Cerebellar cortex (tissue), 1 donor: ENCODE measurements at regions not wholly inside any gene's neighbourhood (a gene's known extent, or its start where the extent isn't known, plus 50 kb on each side); places are given as distances from the start of the nearest gene placed in this dataset.

Experiments
- DNase-seq: peaks from one replicate; pipeline ENCODE4 v3.0.0-alpha.2; 2015; ENCODE audit warnings: low spot score

DNA sequence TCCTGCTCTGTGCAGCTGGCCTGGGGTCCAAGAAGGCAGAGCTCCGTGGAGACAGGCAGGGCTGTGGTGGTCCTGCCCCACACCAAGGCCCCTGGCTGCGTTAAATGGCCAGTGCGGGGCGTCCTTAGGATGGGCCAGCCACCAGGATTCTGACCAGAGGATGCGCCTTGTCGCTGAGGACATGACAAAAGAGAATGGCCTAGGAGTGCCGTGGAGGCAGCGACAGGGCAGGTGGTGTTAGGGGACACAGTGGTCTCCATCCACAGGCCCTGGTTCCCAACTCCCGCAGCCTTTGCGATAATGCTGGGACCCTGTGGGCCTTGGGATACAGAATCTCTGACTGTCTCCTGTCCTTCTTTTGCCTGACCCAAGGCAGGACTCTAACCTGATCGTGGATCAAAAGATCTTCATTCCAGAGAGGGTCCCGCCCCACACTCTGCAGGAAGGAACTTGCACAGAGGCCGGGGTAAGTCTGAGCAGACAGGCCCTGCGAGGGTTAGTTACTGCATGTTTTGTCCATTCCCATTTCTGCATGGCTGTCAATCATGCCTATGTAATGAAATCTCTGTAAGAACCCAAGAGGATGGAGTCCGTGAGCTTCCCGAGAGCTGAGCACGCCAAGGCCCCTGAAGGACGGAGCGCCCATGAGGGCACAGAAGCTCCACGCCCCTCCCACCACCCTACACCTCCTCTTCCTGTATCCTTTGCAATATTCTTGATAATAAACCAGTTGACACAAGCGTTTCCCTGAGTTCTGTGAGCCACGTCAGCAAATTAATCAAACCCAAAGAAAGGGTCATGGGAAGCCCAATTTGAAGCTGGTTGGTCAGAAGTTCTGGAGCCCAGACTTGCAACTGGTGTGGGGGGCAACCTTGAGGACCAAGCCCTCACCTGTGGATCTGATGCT lies 251.5 kb upstream of the SALL3 start:
- no peak for DNase-seq

DNA sequence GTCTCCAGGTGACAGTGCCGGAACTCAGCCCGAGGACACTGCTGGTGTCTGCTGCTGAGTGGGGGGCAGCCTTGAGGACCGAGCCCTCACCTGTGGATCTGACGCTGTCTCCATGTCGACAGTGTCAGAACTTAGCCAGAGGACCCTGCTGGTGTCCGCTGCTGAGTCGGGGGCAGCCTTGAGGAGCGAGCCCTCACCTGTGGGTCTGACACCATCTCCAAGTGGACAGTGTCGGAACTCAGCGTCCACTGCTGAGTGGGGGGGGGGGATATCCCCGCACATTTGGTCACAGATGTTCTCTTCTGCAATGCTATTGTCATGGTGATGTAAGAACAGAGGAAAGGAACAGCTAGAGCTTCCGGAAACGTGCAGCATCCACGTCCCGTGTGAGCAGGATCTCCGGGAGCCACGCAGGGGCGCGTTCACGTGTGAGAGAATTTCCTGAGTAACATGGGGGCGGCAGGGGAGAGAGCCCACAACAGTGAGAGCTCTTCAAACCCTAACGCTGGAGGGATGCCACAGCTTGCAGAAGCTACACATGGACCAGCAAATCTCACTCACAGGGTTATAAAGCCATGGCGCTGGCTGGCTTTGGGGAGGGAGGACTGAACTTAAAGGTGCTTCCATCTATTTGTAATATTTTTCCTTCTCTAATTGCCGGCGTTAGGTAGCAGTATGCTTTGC lies 250.7 kb upstream of the SALL3 start:
- no peak for DNase-seq

DNA sequence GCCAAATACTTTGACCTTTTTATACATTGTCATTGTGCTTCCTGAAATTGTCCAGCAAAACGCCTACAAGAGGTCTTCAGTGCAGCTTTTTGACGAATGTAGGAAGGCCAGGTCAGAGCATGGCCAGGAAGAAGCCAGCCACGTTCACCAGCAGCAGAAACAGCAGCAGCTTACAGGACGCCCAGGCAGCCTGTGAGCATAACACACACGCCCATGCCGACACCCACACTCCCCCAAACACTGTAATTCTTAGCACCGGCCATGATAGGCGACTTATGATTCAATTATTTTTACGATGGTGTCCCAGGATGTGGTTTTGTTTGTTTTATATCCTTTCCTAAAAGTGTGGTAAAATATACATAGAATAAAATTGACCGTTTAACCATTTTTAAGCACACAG lies 249.1 kb upstream of the SALL3 start:
- DNase-seq, result no peak

DNA sequence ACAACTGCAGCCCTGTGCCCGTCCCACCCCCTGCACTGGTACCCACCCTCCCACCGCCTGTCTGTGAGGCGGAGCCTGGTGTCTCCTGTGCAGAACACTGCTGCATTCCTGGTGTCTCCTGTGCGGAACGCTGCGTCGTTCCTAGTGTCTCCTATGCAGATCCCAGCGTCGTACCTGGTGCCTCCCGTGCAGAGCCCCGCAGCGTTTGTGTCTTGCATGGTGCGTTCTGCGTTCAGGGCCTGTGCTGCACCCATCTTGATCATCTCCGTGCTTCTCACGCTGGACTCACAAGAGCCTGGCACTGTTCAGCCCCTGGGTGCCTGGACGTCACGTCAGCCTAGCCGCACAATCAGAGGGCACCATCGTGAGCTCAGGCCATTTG lies 248.6 kb upstream of the SALL3 start:
- no peak for DNase-seq

DNA sequence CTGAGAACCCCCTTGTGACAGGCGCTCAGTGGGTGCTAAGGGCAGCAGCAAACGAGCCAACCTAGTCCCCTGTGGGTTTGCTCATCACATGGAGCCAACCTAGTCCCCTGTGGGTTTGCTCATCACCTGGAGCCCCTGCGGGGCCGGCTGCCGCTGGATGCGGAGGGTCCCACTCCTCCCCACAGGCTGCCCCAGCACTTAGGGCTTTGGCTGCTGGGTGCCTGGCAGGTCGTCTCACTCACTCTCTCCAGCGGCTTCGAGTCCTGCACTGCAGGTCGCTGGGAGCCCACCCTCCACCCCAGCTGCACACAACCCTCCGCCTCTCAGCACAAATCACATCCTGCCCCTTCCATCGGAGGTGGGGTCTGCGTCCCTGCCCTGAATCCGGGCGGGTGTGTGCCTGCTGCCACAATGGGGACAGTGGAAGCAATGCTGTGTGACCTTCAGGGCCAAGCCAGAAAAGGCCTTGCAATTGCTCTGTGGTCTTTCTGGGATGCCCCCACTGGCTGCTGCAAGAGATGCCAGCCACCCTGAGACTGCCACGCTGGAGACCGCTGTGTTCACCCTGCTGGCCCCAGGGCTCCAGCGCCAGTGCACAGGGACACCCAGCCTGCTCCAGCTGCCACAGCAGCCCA lies 248.1 kb upstream of the SALL3 start:
- DNase-seq, result no peak

DNA sequence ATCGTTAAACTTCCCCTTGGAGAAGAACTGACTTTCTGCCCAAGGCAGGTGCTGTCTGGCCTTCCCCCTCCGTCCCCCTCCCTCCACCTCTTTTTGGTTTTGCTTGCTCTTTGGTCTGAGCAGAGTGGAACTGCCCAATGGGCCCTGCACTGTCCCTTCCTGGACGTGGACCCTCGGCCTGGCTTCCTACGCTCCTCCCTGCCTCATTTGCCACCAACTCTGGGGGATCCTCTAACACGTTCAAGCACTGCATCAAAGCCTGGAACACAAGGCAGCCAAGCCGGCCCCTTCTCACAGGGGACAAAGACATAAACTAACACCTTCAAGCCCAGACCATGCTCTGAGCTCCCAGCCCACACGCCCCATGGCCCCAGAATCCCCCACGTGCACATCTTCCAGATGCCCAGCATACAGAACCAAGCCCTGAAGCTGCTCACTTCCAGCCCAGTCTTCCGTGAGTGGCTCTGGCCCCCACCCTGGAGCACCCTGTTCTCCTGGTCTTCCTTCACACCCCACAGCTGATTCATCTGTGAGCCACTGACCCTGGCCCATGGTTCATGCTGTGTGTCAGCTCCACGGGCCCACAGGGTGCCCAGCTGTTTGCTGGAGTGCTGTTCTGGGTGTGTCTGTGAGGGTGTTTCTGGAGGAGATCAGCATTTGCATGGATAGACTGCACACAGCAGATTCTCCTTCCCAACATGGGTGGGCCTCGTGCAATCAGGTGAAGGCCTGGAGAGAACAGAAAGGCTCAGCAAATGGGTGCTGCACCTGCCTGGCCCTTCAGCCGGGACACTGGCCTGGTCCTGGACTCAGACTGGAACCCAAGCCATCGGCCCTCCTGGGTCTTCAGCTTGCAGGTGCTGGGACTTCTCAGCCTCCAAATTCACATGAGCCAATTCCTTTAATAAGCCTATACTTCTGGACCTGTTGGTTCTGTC lies 247.1 kb upstream of the SALL3 start:
- DNase-seq, result no peak

DNA sequence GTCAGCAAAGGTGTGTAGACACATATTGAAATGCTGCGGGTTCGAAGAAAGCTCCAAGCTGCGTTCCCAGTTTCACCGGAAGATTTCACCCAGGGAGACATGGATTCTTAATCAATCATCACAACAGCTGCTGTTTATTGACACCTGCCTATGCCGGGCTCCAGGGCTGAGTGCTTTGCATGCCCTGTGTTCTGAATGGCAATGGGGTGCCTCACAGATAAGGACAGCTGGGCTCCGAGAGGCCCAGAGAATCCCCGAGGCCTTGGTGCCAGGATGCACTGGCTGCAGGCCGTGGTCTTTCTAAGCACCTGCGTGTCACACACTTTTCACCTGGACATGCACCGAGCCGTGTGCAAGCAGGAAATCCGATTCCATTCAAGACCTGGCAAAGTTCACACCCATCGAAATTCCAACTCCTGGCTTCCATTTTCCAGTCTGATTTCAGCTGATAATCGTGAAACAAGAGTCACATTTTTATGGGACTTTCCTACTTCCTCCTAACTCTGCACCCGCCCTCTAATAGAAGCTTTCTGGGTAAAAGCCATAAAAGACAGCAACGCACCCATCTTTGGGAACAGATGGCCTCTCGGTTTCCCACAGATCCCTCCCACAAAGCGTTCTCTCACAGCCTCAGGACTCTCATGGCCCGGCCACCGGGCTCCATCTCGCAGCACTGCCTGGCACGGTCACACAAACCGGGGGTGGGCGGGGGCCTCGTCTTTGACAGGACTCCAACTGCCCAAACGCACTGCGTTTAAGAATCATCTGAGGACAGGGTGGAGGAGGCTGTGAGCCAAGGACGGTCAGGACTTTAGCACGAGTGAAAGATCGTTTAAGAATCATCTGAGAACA lies 245.6 kb upstream of the SALL3 start:
- no peak for DNase-seq

DNA sequence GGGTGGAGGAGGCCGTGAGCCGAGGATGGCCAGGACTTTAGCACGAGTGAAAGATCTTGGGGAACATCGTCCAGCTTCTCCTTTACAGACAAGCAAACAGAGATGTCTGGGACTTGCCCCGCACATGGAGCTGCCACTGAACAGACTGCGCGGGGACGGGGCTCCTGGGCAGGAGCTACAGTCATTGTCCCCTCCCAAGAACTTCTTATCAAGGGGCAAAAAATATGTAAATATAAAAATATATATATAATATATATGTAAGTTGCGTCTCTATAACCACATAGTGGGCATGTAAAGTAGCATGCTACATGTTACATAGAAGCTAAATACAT lies 245.0 kb upstream of the SALL3 start:
- DNase-seq, result no peak

DNA sequence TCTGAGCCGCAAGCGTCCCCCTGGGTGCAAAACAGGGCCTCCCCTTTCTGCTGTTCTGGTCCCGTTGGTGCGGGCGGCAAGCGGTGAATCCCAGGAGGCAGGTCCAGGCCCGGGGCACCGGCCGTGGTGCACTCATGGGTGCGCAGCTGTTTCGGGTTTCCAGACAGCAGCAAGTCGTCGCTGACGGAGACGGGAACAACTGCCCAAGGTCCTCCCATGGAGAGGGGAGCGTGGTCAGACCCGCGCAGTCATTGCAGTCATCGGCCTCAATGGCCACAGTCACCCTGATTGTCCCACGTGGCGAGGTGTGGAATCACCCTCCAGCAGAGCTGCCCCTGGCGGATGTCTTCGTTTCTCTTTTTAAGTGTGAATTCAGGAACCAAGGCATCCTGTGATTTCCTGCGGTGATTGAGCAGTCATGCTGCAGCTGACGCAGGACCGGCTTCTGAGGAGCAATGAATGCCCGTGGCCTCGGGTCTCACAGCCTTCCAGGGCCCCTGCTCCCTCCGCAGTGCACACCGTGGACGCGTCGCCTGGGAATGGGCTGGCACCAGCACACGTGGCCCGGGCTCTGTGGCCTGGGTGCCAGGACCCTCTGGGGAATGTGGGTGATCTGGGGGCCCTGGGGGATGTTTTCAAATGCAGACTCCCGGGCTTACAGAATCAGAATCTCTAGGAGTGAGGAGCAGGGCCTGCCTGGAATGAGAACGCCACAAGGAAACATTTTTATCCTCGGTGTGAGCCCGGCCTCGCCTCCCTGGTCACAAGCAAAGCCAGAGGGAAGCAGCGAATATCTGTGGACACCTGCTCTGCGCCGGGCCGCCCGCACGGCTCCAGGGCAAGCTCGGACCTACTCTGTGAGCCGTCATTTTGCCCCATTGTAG lies 244.2 kb upstream of the SALL3 start:
- no peak for DNase-seq

DNA sequence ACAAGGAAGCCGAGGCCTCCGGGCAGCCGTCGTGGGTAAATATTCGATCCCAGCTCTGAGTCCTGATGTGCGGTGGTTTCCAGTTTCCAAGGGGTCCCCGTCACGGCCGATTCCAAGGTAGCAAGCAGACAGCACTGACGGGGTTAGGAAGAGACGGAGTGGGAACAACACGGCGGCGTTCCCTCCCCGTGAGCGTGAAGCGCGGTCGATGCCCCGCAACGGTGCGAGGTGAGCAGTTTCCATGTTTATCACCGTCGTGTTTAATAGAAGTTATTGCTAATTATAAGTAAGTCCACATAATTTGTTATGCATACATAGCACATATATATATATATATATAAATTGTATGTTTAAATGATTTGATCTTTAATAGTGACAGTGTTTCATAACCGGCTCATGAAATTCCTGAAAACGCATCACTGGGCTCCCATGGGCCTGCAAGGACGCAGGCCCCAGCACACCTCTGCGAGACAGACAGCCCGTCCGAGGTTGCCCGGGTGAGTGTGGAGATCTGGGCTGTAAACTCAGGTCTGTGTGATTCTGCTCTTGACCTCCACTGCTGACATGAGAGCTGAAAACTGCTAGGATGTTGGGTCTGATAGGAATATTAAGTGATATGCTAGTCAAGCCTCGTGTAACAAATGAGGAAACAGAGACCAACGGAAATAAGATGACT lies 243.5 kb upstream of the SALL3 start:
- no peak for DNase-seq

DNA sequence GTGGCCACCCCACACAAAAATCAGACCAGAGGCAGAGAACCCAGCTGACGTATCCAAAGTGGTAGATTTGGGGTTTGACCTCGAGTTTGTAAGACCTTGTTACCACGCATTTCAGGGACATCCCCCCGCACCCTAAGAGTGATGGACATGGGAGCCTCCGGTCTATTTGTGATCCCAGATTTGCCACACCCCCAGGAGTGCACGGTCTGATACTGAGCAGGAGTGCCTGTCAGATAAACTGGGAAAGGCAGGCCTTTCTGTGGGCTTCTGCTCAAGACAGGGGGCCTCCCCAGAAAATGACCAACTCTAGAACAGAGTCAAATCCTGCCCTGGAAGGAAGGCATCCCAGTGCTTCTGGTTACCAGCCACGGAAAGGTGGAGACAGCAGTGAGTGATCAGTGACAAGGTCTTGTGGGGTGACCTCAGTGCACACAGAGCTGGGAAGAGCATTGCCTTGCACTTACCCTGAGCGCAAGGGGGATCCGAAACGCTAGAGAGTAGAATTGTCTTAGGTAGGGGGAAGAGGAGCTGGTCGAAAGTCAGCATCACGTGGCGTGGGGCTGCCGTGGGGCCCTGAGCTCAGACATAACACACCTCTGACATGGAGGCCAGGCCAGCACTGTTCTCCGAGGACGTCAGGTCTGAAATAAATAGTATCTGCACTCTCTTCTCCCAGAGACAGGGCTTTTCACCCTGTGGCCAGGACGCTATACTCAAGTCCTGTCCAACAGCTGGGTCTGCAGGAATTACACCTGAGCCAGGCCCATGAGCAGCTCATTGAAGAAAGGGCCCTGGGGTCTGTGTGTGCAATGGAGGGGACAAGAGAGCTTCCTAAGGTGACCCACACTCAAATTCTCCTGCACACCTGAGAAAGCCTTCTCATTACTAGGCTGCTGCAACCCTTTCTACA lies 242.4 kb upstream of the SALL3 start:
- no peak for DNase-seq

DNA sequence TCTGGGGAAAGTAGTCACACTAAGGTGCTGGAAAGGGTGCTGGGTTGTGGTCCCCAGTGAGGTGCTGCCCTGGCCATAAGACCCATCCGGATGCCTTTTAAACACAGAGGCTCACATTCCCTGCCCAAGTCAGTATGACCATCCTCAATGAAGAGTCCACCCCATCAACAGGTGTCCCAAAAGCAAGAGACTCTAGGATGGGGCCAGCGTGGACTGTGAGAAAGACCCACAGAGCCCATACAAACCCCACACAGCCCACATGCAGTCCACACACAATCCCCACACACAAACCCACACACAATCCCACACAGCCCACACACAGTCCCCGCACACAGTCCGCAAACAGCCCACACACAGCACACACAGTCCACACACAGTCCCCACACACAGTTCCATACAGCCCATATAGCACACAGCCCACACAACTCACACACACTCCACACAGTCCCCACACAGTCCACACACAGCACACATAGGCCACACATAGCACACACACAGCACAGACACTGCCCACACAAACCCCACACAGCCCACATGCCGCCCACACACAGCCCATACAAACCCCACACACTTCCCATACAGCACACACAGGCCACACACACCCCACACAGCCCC lies 241.4 kb upstream of the SALL3 start:
- no peak for DNase-seq

DNA sequence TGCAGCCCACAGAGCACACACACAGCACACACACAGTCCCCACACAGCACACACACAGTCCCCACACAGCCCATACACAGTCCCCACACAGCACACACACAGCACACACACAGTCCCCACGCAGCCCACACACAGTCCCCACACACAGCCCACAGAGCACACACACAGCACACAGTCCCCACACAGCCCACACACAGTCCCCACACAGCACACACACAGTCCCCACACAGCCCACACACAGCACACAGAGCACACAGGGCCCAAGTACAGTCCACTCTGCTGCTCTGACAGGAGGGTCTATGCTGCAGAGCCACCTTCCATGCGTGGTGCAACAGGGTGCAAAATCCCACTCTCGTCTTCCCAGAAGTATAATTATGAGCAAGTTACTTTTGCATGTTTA lies 240.5 kb upstream of the SALL3 start:
- no peak for DNase-seq

DNA sequence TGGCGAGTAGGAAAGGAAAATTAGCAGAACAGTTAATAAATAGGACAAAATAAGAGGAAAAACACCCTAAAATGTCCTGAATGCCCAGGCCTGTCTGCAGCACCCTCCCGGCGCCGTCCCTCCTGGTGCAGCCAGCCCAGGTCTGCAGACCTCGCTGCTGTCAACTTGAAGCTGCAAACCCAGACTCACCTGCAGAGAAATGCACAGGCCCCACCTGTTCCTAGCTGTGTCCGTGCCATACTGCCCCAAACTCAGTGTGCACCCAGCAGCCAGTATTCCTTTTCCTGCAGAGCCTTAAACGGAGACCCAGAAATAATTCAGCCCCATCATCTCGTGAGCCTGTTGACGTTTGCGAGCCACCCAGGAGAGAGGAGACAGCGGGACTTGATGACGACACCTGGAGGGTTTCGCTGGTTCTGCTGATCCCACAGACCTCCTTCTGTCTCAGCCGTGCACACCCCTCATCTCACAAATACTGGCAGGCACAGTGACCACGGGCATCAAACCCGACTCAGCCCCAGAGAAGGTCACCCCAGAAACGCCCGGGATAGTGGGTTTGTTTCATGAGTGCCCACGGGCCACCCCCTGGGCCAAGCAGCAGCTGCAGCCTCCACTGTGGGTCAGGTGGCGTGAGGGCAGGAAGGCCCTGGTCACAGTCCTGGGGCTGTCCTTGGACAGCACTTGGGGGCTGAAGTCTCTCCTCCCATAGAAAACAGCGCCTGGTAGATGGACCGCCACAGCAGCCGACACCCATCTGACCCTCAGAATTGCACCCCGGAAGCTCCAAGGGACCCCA lies 239.5 kb upstream of the SALL3 start:
- DNase-seq, result no peak

DNA sequence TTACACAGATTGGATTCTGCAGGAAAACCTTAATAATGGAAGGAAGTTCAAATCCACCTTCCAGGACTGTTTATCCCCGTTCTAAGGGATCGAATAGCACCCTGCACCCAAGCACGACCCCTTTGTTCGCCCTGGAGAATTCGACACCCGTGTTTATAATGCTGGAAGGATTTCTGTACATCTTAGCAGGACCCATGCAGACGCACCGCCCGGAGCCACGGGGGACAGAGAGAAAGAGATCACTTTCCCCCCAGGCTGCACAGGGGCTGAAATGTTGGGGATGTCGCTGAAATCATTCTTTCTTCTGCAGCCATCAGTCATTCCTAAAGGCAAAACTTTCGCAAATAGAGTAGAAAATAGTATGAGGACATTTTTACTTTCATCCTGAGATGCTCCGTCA lies 238.7 kb upstream of the SALL3 start:
- DNase-seq, result no peak

DNA sequence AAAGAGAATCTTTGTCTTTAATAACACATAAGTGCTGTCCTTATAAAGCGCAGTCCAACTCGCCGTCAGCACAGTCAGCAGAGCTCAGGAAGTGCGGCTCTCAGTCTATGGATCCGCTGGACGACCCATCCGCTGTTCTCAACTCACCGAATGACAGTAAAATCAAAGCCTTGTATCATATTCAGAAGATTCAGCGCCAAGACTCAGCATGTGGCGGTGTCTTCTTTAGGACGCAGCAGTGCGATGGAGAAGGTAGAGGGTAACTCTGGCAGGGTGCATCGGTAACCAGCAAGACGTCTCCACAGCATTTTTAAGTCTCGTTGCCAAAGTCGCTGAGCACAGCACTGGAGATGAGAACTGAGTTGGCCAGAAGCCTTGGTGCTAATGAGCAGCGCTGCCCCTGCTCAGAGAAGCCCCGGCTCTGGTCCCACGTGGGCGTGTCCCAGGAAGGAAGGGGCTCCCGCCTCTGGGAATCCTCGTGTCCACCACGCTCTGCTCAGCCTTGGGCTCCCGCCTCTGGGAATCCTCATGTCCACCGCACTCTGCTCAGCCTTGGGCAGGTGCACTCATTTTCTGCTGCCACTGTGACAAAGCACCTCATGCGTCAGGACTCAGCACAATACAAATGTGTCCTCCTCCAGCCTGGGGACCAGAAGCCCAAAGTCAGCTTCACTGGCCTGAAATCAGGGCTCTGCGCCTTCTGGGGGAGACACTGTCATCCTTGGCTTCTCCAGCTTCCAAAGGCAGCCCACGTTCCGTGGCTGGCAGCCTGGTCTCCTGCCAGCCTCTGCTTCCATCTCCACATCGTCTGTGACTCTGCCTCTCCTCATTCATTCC lies 238.0 kb upstream of the SALL3 start:
- no peak for DNase-seq
